Glutamatergic neuron (in vitro differentiated cells): ENCODE measurements at regions not wholly inside any gene's neighbourhood (a gene's known extent, or its start where the extent isn't known, plus 50 kb on each side); places are given as distances from the start of the nearest gene placed in this dataset.

Experiments used
- DNase-seq: peaks from one replicate; pipeline ENCODE4 v3.0.0; 2022
- H3K27ac Mint-ChIP-seq: one replicate; pipeline ENCODE4 v1.8.0; 2020; ENCODE audit warnings: mild to moderate bottlenecking, mixed read lengths, inconsistent platforms; ENCODE audit not compliant: unreplicated experiment
- H3K27me3 Mint-ChIP-seq: one replicate; pipeline ENCODE4 v1.8.0; 2020; ENCODE audit warnings: mild to moderate bottlenecking, moderate library complexity, mixed read lengths, inconsistent platforms; ENCODE audit not compliant: unreplicated experiment
- H3K36me3 Mint-ChIP-seq: one replicate; pipeline ENCODE4 v1.8.0; 2020; ENCODE audit warnings: mild to moderate bottlenecking, mixed read lengths, inconsistent platforms; ENCODE audit not compliant: unreplicated experiment
- H3K4me1 Mint-ChIP-seq: one replicate; pipeline ENCODE4 v1.8.0; 2020; ENCODE audit warnings: mild to moderate bottlenecking, low read depth, mixed read lengths, inconsistent platforms; ENCODE audit not compliant: unreplicated experiment
- H3K4me3 Mint-ChIP-seq: one replicate; pipeline ENCODE4 v1.8.0; 2020; ENCODE audit warnings: mild to moderate bottlenecking, mixed read lengths, inconsistent platforms; ENCODE audit not compliant: unreplicated experiment
- H3K9me3 Mint-ChIP-seq: one replicate; pipeline ENCODE4 v1.8.0; 2020; ENCODE audit warnings: mild to moderate bottlenecking, moderate library complexity, mixed read lengths, inconsistent platforms; ENCODE audit not compliant: unreplicated experiment
- CTCF ChIP-seq: fragments of 200-600 bp; sonication (generic); IDR thresholded peaks from one replicate; pipeline ENCODE4 v1.5.0; 2021; ENCODE audit not compliant: partially characterized antibody, unreplicated experiment

- Mint-ChIP-seq H3K27me3 (no peaks in the 10 kb centered on the region), H3K36me3 (no peaks in the 10 kb centered on the region), H3K9me3 (no peaks in the 10 kb centered on the region), H3K4me1 (no peaks in the 10 kb centered on the region), H3K27ac (no peak overlapping the region), H3K4me3 (no peak overlapping the region)
- no peak for TF ChIP-seq CTCF
- DNase-seq: no peak
Observed at GRCh38 chr7:86301301-86301700, 342.4 kb upstream of the GRM3 start.

DNA sequence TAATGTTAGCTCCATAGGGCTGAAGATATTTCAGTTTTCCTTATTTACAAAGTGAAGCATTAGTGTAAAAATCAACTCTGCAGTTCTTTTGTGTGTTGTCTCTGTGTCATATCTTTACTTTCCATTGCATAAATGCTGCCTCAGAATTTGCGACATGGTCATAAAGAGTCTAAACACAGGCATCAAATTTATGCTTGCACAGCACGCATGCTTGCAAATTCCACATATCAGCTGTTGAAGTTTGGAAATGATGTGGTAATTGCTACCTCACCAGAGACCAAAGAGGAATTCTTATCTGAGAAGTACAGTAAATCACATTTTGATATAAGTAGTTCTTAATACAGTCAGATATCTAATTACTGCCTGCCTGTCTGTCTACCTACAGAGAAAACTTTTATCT lies 348.2 kb upstream of the GRM3 start:
- Mint-ChIP-seq H3K4me3 (no peak overlapping the region), H3K4me1 (no peaks in the 10 kb centered on the region)
- no peak for DNase-seq

GRCh38 chr7:86282014-86282682 lies 361.6 kb upstream of the GRM3 start:
- Mint-ChIP-seq H3K36me3 (no peaks in the 10 kb centered on the region), H3K27ac (no peak overlapping the region), H3K9me3 (no peaks in the 10 kb centered on the region), H3K4me1 (no peaks in the 10 kb centered on the region), H3K4me3 (no peak overlapping the region), H3K27me3 (no peaks in the 10 kb centered on the region)
- no peak for TF ChIP-seq CTCF
- no peak for DNase-seq

More for the DNA sequence above, 348.2 kb upstream of the GRM3 start:
- no peak overlapping the region for H3K27ac Mint-ChIP-seq
- H3K9me3 Mint-ChIP-seq: no peaks in the 10 kb centered on the region
- no peaks in the 10 kb centered on the region for H3K36me3 Mint-ChIP-seq
- H3K27me3 Mint-ChIP-seq: no peaks in the 10 kb centered on the region
- no peak for TF ChIP-seq CTCF

DNA sequence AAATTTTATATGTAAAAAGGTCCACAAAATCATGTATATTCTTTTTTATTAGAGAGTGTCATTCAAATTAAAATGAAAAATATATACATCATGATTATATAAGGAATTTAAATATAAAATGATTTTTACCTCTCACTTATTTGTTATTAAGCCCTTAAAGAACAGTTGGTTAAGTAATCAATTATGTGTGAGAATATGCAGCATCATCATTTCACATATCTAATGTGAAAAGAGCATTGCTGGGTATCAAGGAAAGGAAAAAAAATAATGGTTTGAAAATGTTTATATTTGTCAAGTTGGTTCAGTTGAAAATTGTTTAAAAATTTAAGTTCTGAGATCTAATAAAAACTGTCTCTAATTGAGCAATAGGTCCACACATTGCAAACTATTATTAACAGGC lies 363.6 kb upstream of the GRM3 start:
- no peaks in the 10 kb centered on the region for H3K36me3 Mint-ChIP-seq
- H3K9me3 Mint-ChIP-seq: no peaks in the 10 kb centered on the region
- H3K4me3 Mint-ChIP-seq: no peak overlapping the region
- H3K4me1 Mint-ChIP-seq: no peaks in the 10 kb centered on the region
- H3K27me3 Mint-ChIP-seq: no peaks in the 10 kb centered on the region
- no peak for TF ChIP-seq CTCF
- H3K27ac Mint-ChIP-seq: no peak overlapping the region
- no peak for DNase-seq

DNA sequence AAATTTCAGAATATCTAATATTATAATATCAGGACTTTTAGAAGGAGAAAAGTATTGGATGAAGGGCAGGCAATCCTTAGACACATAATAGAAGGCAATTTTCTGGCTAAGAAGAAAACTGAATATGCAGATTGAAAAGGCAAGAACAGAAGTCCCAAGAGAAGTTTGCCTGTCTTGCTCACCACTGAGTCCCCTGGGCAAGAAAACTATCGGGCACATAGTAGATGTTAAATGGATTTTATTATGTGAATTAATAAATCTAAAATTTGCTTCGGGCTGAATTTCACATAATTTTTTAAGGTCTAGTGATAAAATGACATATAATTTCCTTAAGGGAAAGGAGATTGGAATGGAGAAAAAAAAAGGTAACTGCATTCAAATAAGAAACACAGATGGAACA lies 380.9 kb upstream of the GRM3 start:
- Mint-ChIP-seq H3K9me3 (no peaks in the 10 kb centered on the region), H3K4me3 (no peak overlapping the region), H3K36me3 (no peaks in the 10 kb centered on the region), H3K27me3 (no peaks in the 10 kb centered on the region), H3K4me1 (no peaks in the 10 kb centered on the region), H3K27ac (no peak overlapping the region)
- DNase-seq: no peak
- TF ChIP-seq CTCF: no peak
